T-helper 1 cell treated with Interleukin-12 subunit alpha and Interleukin-12 subunit beta and Interleukin-4 antibody, amounts not matched to agents 30 ng/mL and 1 ng/mL, for 36 hours (primary cell): ENCODE measurements at regions not wholly inside any gene's neighbourhood (a gene's known extent, or its start where the extent isn't known, plus 50 kb on each side); places are given as distances from the start of the nearest gene placed in this dataset.

Experiments
- intact Hi-C: fragments of 100-400 bp; cut with micrococcal nuclease; formaldehyde crosslinking; loops from one replicate; pipeline ENCODE4 v1.15.1; 2024

DNA sequence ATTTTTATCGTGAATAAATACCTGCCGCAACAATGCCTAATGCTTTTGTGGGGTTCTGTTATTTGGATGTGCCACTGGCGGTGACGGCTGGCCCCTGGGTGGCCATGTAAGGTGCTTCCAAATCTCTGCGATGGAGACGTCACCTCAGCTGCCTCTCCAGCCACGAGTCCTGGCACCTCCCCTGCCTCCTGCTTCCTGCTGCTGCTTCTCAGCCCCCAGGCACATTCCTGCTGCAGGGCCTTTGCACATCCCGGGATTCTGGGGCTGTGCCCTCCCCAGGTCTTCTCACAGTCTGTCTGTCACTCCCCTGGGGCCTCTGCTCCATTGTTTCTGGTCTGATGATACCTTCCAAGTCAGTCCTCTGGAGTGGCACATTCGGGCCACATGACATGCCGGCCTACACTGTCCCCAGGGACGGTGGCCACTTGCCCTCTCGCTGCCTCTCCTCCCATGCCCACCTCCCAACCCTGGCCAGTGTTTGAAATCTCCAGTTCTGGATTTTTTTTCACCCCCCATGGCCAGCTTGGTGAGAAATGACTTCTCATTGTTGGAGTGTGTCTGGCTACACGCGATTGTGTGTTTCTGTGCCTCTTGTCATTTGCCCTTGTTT lies 151.8 kb downstream of the KIF26A start:
- intact Hi-C loops: no loop called here

DNA sequence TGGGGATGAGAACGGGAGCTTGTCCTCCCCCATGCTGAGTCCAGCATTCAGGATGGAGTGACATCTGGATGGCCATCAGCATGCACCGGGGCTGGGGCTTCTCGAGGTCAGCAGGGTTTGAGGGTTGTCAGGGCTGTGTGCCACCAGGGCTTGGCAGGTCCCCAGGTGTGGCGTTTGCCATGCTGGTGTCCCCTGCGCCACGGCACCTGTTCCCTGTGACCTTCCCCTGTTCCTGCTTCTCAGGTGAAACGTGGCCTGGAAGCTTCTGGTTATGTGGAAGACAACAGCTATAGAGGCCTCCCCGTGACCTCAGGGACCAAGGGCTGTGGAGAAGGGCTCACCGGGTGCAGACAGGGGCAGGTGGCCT lies 152.4 kb downstream of the KIF26A start:
- intact Hi-C loops: no loop called here

DNA sequence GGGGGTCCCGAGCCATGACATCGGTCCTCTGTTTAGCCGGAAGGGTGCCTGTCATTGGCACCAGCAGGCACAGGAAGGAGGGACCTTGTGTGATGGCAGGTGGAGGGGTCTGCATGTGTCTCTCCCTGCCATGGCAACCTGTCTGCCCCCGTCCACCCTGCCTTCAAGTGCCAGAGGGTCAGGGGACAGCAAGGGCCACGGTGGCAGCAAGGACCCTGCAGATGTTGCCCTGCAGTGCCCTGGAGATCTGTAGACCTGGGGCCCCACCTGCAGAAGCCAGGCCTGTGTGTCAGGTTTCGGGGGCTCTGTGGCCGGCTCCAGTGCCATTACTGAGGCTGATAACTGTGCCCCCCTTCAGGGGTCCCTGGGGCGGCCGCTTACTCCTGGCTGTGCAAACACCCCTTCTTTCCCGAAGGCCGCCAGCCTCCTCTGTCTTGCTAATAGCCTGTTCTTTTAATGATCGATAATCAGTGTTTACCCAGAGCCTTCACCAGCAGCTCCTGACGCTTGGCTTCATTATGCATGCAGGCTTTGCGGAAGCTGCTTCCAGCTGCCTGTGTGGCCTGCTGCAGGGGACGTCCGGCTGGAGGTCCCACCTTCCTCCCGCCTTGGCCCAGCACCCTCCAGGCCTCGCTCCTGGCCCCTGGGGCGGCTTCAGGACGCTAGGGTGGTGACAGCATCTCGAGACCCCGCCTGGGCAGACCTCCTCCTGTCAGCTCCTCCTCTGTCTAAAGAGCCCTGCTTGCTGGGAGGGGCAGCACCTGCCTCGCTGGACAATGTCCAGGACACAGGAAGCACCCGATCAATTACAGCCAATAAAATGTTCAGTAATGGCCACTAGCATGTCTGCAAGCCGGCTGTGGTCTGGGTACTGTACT lies 153.0 kb downstream of the KIF26A start:
- intact Hi-C loops: no loop called here

DNA sequence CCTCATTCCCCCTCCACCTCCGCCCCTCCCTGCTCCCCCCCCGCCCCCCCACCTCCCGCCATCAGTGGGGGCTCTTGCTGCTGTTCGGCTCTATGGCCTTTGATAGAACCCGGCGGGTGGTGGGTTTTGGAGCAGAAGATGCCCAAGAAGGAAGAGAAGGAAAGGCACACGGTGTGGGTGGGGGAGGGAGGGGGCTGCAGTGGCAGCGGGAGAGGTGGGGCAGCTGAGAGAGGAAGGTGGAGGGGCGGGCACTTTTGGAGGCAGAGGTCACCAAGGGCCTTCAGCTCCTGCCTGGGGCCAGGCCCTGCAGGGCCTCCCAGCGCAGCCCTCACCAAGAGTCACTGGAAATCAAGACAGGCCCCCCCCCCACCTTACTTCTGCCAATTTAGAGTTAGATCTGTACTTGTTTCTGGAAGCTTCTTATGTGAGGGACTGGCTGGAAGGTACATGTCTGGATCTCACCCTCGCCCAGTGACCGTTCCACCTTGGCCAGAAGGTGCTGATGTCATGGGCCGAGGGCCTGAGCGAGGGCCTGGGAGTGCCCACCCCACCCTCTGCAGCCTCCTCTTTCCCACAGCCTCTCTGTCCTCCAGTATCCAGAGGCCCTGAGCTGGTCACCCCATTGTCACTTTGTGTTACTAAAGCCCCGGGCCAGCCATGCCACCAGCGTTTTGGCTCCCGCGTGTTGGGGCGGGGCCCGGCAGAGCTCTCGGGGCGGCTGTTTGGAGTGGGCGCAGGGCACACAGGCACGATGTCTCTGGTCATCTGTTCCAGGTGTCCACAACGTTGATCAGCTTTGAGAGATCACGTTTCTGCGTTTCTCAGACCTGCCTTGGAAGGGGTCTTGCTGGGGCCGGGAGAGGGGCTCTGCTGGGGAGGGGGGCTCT lies 153.9 kb downstream of the KIF26A start:
- intact Hi-C loops: no loop called here

DNA sequence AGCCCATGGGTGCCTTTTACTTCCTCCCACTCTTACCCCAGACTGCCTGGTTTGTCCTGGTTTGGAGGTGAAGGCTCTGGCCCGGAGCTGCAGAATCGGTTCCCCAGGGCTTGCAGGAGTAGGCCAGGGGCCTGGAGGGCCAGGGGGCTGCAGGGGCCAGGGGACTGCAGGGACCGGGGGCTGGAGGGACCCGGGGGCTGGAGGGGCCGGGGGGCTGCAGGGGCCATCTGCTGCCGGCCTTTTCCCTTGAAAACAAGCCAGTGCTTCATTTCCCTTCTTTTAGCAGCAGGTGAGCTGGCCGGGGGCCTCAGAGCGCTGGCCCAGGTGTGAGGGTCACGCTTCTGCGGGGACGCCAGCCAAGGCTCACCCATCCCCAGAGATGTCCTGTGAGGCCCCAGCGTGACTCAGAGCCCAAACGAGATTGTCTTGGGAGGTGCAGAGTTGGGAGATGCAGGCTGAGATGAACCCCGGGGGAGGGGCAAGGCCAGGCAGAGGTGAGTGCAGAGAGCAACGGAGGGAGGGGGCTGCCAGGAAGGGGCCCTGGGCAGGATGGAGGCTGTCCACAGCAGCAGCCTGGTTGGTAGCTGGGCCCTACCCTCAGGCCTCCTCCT lies 154.9 kb downstream of the KIF26A start:
- intact Hi-C loops: no loop called here

DNA sequence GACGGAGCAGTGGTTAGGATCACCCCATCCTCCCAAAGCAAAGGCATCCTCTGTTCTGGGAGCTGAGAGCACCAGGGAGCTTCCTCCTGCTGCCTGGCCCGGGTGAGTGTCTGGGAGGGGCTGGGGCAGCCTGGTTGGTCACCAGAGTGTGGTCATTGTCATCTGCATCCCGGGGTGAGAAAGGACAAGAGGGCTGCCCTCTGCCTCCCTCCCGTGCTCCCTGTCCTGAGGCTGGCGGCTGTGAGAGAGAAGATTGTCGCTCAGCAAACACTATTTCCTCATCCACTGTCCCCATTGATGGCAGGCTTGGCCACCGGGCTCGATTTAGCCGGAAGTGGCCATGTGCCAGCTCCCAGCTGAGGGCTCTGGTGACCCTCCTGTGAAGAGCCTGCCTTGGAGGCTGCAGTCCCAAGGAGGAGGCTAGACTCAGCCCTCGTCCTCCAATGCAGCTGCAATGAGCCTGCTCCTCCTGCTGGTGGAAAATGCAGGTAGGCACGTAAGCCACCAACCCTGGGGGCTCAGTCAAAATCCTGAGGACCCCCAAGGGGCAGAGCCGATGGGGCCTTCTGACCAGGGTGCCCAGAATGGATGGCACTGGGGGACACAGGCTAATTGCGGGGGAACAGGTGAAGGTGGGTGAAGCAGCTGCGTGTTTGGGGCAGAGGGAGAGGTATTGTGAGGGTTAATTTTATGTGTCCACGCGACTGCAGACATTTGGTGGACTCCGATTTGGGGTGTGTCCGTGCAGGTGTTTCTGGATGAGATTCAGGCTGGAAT lies 155.7 kb downstream of the KIF26A start:
- intact Hi-C loops: no loop called here

DNA sequence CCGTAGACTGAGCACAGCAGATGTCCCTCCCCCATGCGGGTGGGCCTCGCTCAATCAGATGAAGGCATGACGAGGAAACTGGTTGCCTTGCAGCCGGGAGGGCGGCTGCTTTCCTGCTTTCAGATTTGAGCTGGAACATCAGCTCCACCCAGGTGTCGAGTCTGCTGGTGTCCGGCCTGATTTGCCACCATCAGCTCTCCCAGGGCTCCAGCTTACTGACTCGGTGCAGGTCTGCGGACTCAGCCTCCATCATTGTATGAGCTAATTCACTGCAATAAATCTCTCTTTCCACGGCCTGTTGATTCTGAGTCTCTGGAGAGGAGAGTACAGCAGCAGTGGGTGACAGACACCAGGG lies 156.2 kb downstream of the KIF26A start:
- intact Hi-C loops: no loop called here

DNA sequence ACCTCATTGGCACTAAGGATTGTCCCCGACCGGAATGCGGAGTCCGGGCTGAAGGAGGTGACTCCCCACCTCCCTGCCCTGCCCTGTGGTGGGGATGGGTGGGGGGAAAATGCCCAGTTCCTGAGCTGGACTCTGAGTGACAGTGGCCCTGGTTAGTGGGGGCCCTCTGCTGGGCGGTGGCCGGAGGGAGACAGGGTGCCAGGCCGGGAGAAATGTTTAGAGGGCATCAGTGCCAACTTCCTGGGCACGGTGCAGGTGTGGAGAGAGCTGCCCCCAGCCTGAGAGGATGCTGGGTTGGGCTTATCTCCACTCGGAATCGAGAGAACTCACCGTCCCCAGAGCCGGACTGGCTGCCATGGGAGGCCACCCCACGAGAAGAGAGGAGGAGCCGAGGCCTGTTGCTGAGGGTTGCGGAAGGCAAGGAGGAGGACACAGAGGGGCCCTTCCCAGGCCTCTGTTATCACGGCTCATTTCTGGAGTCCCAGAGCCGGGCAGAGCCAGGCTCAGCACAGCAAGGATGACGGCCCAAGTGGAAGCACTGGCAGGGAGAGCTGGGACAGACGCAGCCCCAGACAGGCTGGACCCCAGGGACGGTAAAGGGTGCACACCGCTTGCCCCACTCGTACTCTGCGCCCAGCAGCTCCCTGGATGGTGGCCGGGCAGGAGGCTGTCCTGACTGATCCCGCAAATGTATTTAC lies 156.7 kb downstream of the KIF26A start:
- intact Hi-C loops: no loop called here

DNA sequence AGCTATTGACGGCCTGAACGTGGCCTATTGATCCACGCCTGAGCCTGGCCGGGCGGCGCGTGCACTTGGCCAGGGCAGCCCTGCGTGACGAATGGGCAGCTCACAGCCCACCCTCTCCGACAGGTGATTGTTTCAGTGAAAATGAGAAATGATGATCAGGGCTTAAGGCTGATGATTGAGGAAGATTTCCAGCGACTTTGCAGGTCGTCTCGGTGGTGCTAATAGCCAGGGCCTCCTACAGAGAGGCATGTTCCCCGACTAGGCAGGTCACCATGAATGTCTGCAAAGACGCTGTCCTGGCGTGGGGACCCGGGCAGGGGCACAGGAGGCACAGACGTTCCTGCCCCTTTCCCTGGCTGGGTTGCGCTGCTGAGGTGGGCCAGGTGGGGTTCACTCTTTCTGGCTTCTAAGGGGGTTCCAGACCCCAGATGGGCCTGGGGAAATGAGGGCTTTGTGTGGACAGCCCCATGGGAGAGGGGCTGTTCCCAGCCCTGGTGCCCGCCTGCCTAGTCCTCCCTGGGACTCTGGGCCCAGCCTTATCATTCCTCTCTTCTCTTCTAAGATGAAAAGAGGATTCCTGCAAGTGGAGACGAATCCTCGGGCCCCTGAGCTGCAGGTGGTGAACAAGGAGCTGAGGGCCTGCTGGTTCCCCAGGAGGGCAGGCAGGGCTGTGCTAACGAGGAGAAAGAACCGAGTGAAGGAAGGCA lies 157.4 kb downstream of the KIF26A start:
- intact Hi-C loops: no loop called here

DNA sequence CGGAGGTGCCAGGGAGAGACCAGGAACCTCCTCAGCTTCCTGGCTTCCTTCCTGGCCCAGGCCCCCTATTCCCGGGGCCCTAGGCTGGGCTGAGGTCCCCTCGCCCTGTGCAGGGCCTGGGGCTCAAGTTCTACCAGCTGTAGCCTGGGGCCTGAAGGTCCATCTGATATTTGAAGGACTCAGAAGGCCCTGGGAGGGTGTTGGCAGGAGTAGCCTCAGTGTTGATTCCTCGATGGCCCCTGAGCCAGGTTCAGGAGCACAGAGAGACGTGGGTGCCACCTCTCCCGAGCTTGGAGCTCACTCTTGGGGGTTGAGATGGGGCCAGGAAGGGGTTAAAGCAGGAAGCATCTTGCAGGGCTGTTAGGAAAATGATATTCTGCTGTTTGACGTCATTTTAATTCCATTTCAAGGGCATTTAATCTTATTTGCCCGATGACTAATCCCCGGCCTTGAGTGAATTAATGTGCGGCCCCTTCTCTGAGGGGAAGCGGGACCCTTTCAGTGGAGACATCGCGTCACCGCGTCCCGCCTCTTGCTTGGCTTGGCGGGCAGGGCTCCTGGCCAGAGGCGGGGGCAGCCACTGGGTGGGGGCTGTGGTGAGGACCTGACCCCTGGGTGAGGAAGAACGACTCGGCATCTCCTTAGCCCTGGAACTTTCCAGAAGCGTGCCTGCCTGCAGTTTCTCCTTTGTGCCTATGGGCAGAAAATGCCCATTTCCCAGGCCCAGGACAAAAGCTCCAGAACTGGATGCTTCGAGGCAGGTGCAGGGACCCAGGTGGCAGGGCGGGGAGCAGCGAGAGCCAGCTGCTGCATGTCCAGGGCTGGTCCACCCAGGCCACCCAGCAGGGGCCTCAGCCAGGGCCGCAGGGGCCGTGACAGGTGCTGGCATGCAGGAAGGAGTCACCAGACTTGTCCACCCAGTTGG lies 158.3 kb downstream of the KIF26A start:
- intact Hi-C loops: no loop called here

DNA sequence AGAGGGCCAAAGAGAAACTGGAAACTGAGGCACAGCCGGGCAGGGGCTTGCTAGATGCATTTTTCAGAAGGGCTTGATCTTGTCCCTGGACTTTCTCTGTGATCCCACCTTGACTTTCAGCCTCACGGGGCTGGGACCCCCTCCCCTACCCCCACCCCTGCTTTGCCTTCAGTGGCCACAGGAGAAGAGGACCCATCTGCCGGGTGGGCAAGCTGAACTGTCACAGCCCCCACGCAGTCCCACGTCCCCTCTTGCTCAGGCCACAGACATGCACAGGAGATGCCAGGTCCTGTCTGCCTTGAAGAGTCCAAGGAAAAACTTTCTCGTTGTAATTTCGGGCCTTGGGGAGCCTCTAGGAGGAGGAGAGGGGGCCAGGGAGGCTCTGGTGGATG lies 158.9 kb downstream of the KIF26A start:
- intact Hi-C loops: no loop called here

DNA sequence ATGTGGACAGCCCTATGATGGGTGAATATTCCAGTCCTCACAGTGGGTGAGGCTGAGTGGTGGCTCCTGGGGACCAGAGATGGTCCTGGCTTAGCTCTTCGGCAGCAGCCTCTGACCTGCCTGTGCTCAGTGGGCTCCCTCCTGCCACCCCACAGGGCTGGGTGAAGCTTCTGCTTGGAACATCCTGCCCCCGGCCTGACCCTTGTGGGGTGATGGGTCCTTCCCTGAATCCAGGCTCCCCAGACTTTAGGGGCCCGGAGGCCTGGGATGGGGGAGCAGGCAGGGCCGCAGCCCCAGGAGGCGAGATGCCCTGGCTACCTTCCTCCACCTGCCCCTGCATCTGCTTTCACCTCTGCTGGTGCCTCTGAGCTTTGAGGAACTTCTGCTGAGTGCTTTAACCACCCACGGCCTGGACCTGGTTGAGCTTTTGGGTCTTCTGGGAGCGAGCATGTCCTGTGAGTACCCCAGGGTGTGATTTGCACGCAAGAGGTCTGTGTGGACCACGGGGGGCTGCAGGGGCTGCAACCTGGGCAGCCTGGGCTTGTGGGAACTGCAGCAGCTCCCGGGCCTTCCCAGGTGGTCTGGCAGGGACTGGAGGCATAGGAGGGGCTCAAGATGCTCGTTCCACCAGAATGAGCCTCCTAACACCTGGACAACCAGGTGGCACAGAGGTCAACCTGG lies 159.5 kb downstream of the KIF26A start:
- intact Hi-C loops: no loop called here

DNA sequence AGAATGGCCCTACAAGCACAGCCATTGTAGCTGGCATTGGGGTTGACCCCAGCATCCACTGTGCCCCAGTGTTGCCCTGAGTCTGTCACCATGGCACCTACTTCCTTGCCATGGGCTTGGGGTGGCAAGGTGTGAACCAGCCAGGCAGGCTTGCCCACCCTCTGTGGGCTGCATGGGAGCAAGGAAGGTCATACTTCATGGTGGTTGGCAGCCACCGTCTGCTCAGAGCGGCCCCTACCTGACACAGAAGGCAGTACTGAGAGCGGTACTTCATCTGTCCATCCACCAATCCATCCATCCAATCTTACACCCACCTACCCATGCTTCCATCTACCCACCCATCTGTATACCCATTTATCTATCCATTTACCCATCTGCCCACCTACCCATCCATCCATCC lies 160.1 kb downstream of the KIF26A start:
- intact Hi-C loops: no loop called here

DNA sequence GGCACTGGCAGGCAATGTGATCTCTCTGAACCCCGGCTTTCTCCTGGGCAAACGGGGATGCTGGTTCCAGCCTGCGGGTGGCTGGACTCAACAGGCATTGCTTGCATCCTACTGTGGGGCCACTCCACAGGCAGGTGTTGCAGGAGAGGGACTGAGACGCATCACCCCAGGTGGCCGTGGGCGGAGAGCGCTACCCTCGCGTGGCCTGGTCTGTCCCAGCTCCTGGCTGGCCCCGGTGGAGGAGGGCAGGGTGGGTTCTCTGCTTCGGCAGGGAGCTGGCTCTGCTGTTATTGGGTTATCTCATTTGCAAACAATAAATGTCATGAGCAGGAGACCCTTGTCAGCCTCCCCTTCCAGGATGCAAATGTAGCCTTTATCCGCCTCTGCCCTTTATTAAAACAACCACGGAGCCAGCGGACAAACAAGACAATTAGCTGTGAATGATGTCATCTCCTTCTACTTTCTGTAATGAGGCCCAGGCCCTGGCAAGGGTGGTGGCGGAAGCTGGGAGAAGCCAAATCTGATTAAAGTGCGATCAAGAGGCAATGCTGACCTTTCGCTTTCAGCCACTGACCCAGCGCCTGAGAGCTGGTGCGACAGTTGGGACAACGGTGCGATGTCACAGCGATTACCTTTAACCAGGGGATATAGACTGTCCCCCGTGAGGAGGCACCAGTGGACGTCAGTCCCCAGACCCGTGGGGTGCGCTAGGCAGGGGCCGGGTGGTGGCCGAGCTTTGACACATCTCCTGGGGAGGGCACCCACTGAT lies 161.8 kb downstream of the KIF26A start:
- intact Hi-C loops: no loop called here

DNA sequence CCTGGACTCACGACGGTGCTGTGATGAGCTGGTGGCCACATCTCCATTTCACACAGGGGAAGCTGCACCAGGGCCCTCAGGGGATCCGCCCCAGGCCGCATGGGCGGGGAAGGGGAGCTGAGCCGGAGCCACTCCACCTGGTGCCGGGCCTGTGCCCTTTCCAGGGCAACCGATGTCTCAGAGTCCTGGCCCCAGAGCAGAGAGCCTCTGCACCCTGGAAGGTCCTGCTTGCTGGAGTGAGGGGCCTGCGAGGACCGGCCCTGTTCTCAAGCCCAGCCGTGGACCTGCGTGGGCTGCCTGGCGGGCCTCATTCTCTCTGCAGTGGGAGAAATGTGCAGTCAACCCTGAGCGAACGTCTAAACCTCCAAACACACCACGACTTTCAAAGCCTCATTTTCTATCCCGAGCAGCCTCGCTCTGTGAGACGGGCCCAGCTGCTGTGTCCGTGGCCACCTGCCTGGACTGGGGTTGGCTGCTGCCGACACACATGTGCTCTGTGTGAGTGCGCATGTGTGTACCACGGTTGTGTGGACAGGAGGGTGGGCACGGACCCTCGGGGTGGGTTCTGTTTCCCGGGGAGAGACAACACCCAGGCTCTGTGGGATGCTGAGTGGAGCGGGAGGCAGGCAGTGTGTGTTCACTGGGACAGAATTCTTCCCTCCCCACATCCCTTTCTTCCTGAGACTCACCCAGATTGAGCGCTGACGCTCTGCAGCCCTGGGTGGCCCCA lies 163.5 kb downstream of the KIF26A start:
- intact Hi-C loops: no loop called here

DNA sequence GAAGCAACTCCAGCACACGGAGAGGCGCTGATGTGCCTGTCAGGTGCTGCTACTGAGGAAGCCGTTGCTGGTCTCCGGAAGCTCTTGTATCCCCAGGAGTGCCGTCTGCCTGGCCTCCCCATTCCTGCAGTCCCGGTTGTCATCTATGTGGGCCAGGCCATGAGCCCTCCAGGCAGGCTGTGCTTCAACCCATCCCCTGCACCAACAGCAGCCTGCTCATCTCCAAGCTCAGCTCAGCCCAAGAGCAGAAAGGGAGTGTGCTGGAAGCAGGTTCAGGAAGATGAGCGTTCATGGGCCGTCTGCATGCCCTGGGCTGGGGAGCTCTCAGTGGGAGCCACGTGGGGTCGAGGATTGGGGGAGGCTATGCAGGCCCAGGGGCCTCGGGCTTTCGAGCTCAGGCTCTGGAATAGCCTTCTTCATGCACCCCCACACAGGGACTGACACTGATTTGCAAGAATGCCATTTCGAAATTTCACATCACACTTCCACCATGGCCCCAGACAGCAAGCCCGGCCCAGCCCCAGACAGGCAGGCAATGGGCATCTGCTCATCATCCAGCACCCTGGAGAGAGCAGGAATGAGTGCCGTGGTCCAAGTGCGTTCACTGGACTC lies 164.5 kb downstream of the KIF26A start:
- intact Hi-C loops: no loop called here
